Astrocyte (in vitro differentiated cells and primary cell): ENCODE measurements at regions not wholly inside any gene's neighbourhood (a gene's known extent, or its start where the extent isn't known, plus 50 kb on each side); places are given as distances from the start of the nearest gene placed in this dataset.

Source experiments
- EZH2 ChIP-seq: IDR thresholded peaks from 2 replicates; pipeline ENCODE4 v1.6.1; 2012; ENCODE audit warnings: mild to moderate bottlenecking, low read length, inconsistent platforms; ENCODE audit not compliant: insufficient read depth
- TF ChIP-seq, protein P1 (sequence below): IDR thresholded peaks from 2 replicates; pipeline ENCODE4 v1.5.1; 2011; ENCODE audit warnings: low read depth, mild to moderate bottlenecking, inconsistent platforms, low read length, moderate library complexity; ENCODE audit not compliant: insufficient read depth

DNA sequence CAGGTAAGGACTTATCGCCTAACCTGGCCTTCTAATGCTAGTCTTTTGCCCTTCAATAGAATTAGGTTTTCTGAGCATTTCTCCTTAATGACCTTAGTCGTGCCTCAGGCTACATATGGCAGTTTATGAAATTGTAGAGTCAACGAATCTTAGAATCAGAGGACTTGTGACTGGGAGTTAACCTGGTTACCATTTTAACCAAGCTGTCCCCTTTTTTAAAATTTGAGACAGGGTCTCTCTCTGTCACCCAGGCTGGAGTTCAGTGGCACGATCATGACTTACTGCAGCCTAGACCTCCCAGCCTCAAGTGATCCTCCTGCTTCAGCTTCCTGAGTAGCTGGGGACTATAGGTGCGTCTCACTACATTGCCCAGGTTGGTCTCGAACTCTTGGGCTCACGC is 53.5 kb upstream of the DMRTB1 start:
- TF ChIP-seq, protein P1, sequence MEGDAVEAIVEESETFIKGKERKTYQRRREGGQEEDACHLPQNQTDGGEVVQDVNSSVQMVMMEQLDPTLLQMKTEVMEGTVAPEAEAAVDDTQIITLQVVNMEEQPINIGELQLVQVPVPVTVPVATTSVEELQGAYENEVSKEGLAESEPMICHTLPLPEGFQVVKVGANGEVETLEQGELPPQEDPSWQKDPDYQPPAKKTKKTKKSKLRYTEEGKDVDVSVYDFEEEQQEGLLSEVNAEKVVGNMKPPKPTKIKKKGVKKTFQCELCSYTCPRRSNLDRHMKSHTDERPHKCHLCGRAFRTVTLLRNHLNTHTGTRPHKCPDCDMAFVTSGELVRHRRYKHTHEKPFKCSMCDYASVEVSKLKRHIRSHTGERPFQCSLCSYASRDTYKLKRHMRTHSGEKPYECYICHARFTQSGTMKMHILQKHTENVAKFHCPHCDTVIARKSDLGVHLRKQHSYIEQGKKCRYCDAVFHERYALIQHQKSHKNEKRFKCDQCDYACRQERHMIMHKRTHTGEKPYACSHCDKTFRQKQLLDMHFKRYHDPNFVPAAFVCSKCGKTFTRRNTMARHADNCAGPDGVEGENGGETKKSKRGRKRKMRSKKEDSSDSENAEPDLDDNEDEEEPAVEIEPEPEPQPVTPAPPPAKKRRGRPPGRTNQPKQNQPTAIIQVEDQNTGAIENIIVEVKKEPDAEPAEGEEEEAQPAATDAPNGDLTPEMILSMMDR: no peak
- no peak for TF ChIP-seq EZH2
